ENCODE measurements at regions not wholly inside any gene's neighbourhood (a gene's known extent, or its start where the extent isn't known, plus 50 kb on each side); places are given as distances from the start of the nearest gene placed in this dataset.

- DNase-seq, result no peak
Measured at GRCh38 chr1:30325085-30325935, 398.1 kb downstream of the MATN1 start.

GRCh38 chr1:30324251-30325084, 398.9 kb downstream of the MATN1 start:
- DNase-seq, result no peak

- no peak for DNase-seq
Measured at GRCh38 chr1:30323841-30324240, 399.5 kb downstream of the MATN1 start.

- DNase-seq, result no peak
Measured at GRCh38 chr1:30323352-30323751, 400.0 kb downstream of the MATN1 start.

- no peak for DNase-seq
Measured at GRCh38 chr1:30322859-30323257, 400.5 kb downstream of the MATN1 start.

GRCh38 chr1:30321996-30322858, 401.2 kb downstream of the MATN1 start:
- no peak for DNase-seq

- no peak for DNase-seq
Measured at GRCh38 chr1:30321246-30321910, 402.0 kb downstream of the MATN1 start.

GRCh38 chr1:30320581-30320890, 402.8 kb downstream of the MATN1 start:
- no peak for DNase-seq

GRCh38 chr1:30319765-30320580, 403.4 kb downstream of the MATN1 start:
- DNase-seq, result no peak

- DNase-seq, result no peak
Measured at GRCh38 chr1:30318864-30319718, 404.3 kb downstream of the MATN1 start.

GRCh38 chr1:30318413-30318812, 405.0 kb downstream of the MATN1 start:
- DNase-seq, result no peak

- no peak for DNase-seq
Measured at GRCh38 chr1:30317921-30318320, 405.5 kb downstream of the MATN1 start.

- DNase-seq, result no peak
Measured at GRCh38 chr1:30316056-30316455, 407.3 kb downstream of the MATN1 start.

GRCh38 chr1:30315185-30315960, 408.0 kb downstream of the MATN1 start:
- no peak for DNase-seq

- DNase-seq, result no peak
Measured at GRCh38 chr1:30314591-30314990, 408.8 kb downstream of the MATN1 start.

GRCh38 chr1:30313584-30313983, 409.8 kb downstream of the MATN1 start:
- DNase-seq, result no peak

- DNase-seq, result no peak
Measured at GRCh38 chr1:30313176-30313575, 410.2 kb downstream of the MATN1 start.

- DNase-seq, result no peak
Measured at GRCh38 chr1:30312226-30312625, 411.2 kb downstream of the MATN1 start.

- no peak for DNase-seq
Measured at GRCh38 chr1:30311749-30312148, 411.6 kb downstream of the MATN1 start.
